ENCODE measurements at regions not wholly inside any gene's neighbourhood (a gene's known extent, or its start where the extent isn't known, plus 50 kb on each side); places are given as distances from the start of the nearest gene placed in this dataset.

DNA sequence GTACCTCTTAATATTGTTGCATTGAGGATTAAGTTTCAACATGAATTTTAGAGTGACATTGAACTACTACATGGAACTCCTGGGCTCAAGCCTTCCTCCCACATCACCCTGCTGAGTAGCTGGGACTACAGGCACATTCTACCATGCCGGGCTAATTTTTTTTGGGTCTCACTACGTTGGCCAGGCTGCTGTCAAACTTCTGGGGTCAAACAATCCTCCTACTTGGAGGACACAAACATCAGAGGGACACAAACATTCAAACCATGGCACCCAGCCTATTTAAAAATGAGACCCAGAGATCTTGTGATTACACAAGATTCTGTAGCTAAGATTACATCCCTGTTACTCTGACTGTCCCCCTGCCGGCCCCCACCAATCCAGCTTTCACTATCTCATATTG, 180.9 kb downstream of the KCNRG start:
- 75 to 86% (median 78%) methylated on average over 3 of the region's 3 CpGs for WGBS, 3 donors
- H3K36me3 ChIP-seq: no peaks in the 10 kb centered on the region
- no peaks in the 10 kb centered on the region for H3K4me1 ChIP-seq (ENCODE audit: insufficient read depth)
- no peaks in the 10 kb centered on the region for H3K27me3 ChIP-seq
- TF ChIP-seq CTCF (IDR thresholded peaks at IDR 0.05) (no peak), EP300 (IDR thresholded peaks at IDR 0.05) (no peak), POLR2A (IDR thresholded peaks at IDR 0.05) (no peak)
- intact Hi-C loops (cut with DNase I): no loop called here
- no peak overlapping the region for H3K4me3 ChIP-seq
- H3K9me3 ChIP-seq: no peaks in the 10 kb centered on the region
- DNase-seq: no peak
- no peak overlapping the region for H3K27ac ChIP-seq

- TF ChIP-seq CTCF (IDR thresholded peaks at IDR 0.05) (no peak), POLR2A (IDR thresholded peaks at IDR 0.05) (no peak), EP300 (IDR thresholded peaks at IDR 0.05) (no peak)
- DNase-seq: no peak
- Histone ChIP-seq H3K4me1 (ENCODE audit: insufficient read depth) (no peaks in the 10 kb centered on the region), H3K36me3 (no peaks in the 10 kb centered on the region), H3K27ac (no peak overlapping the region), H3K9me3 (no peaks in the 10 kb centered on the region), H3K27me3 (no peaks in the 10 kb centered on the region), H3K4me3 (no peak overlapping the region)
- WGBS, 3 donors: 77 to 81% (median 79%) methylated on average over 2 of the region's 2 CpGs
- intact Hi-C loops (cut with DNase I): no loop called here
These were observed 182.5 kb downstream of the KCNRG start for GRCh38 chr13:50197705-50198104.

GRCh38 chr13:50198508-50198907, 183.3 kb downstream of the KCNRG start:
- no peak for TF ChIP-seq EP300 (IDR thresholded peaks at IDR 0.05)
- TF ChIP-seq CTCF (IDR thresholded peaks at IDR 0.05): no peak
- TF ChIP-seq POLR2A (IDR thresholded peaks at IDR 0.05): no peak
- intact Hi-C loops (cut with DNase I): no loop called here
- DNase-seq: no peak
- H3K27me3 ChIP-seq: no peaks in the 10 kb centered on the region
- H3K36me3 ChIP-seq: no peaks in the 10 kb centered on the region
- WGBS, 3 donors: 56 to 68% (median 57%) methylated on average over 2 of the region's 2 CpGs
- no peak overlapping the region for H3K4me3 ChIP-seq
- H3K4me1 ChIP-seq (ENCODE audit: insufficient read depth): no peaks in the 10 kb centered on the region
- no peak overlapping the region for H3K27ac ChIP-seq
- no peaks in the 10 kb centered on the region for H3K9me3 ChIP-seq

DNA sequence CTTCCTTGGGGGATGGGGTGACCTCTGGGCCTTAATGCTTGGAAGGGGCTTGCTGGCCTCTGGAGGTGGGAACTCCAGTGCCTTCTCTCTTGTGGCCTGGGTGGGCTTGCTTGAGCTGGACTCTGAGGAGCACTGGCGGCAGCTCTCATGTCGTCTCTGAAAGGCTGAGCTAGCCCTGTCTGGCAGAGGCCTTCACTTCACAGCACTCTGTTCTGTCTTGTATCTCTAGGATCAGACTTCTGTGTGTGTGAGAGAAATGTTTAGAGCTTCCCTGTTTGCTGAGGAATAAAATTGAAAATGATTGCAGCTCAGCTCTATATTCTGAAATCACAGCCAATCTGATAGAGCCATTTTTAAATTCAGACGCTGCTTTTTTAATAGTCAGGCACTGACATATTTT, 185.3 kb downstream of the KCNRG start:
- no peaks in the 10 kb centered on the region for H3K27me3 ChIP-seq
- no peak overlapping the region for H3K27ac ChIP-seq
- H3K9me3 ChIP-seq: no peaks in the 10 kb centered on the region
- 32 to 47% (median 34%) methylated on average over 3 of the region's 3 CpGs for WGBS, 3 donors
- H3K4me3 ChIP-seq: no peak overlapping the region
- TF ChIP-seq EP300 (IDR thresholded peaks at IDR 0.05) (no peak), POLR2A (IDR thresholded peaks at IDR 0.05) (no peak), CTCF (IDR thresholded peaks at IDR 0.05) (no peak)
- intact Hi-C loops (cut with DNase I): no loop called here
- DNase-seq: no peak
- H3K4me1 ChIP-seq (ENCODE audit: insufficient read depth): no peaks in the 10 kb centered on the region
- no peaks in the 10 kb centered on the region for H3K36me3 ChIP-seq

DNA sequence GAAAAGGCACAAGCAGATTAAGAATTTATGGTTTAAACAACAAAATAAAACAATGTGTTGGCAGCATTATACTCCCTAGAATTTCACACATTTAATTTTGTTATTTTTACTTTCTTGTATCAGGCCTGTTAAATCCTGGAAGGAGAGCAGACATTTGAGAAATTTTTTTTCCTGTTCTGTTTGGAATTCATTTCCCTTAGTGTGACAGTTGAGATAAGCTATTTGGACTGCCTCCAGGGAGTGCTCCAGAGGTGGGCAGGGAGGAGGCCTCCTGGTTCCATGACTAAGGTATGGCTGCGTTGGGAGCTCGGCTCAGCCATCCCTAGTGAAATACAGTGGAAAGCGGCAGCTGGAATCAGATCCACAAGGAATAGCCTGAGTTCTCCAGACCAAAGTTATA, 185.7 kb downstream of the KCNRG start:
- no peak overlapping the region for H3K4me3 ChIP-seq
- intact Hi-C loops (cut with DNase I): no loop called here
- no peak for DNase-seq
- H3K27me3 ChIP-seq: no peaks in the 10 kb centered on the region
- no peak overlapping the region for H3K27ac ChIP-seq
- H3K9me3 ChIP-seq: no peaks in the 10 kb centered on the region
- TF ChIP-seq CTCF (IDR thresholded peaks at IDR 0.05): no peak
- TF ChIP-seq EP300 (IDR thresholded peaks at IDR 0.05): no peak
- no peak for TF ChIP-seq POLR2A (IDR thresholded peaks at IDR 0.05)
- no peaks in the 10 kb centered on the region for H3K4me1 ChIP-seq (ENCODE audit: insufficient read depth)
- no peaks in the 10 kb centered on the region for H3K36me3 ChIP-seq
- WGBS, 3 donors: 45 to 50% (median 45%) methylated on average over 3 of the region's 3 CpGs

All from ovary (tissue), 7 donors.